ENCODE measurements at regions not wholly inside any gene's neighbourhood (a gene's known extent, or its start where the extent isn't known, plus 50 kb on each side); places are given as distances from the start of the nearest gene placed in this dataset.

- Histone ChIP-seq H3K4me1 (ENCODE audit: insufficient read depth, low read length, poor library complexity, severe bottlenecking) (no peaks in the 10 kb centered on the region), H2AFZ (ENCODE audit: low read length) (no peak overlapping the region), H3K9me3 (ENCODE audit: low read length) (no peaks in the 10 kb centered on the region), H3K79me2 (ENCODE audit: insufficient read depth, low read depth, low read length) (no peaks in the 10 kb centered on the region), H3K4me3 (ENCODE audit: low read depth, low read length, poor library complexity, severe bottlenecking) (no peak overlapping the region), H4K20me1 (ENCODE audit: insufficient read depth, low read length) (no peaks in the 10 kb centered on the region), H3K36me3 (ENCODE audit: insufficient read depth, low read length) (no peaks in the 10 kb centered on the region), H3K9me2 (ENCODE audit: insufficient read depth, low read length) (no peaks in the 10 kb centered on the region), H3K27ac (ENCODE audit: low read depth, low read length, poor library complexity, severe bottlenecking) (no peak overlapping the region), H3K4me2 (ENCODE audit: low read length) (no peak overlapping the region)
- CTCF ChIA-PET (ENCODE audit: unreplicated experiment): no interaction called here
- DNase-seq (ENCODE audit: low spot score): no peak
- POLR2A ChIA-PET: interaction anchor here (0.6 kb wide), 1 partner anchor 21 kb away, joined by 3 read pairs; no protein-coding TSS in a partner anchor
- TF ChIP-seq EZH2phosphoT487 (IDR thresholded peaks at IDR 0.05; ENCODE audit: borderline replicate concordance, low read depth, low read length): no peak
- no peak for TF ChIP-seq CTCF (conservative IDR thresholded peaks at IDR 0.05; ENCODE audit: low read length)
- intact Hi-C loops (cut with micrococcal nuclease; ENCODE audit: unreplicated experiment): no loop called here
- BruUV-seq (replicated peaks): no TSS peak
Observed at GRCh38 chr18:78867131-78867530, 112.5 kb upstream of the SALL3 start.

GRCh38 chr18:78868330-78869316 is 111.0 kb upstream of the SALL3 start:
- no peak overlapping the region for H3K4me3 ChIP-seq (ENCODE audit: low read depth, low read length, poor library complexity, severe bottlenecking)
- POLR2A ChIA-PET: no interaction called here
- intact Hi-C loops (cut with micrococcal nuclease; ENCODE audit: unreplicated experiment): no loop called here
- BruUV-seq (replicated peaks): no TSS peak
- CTCF ChIA-PET (ENCODE audit: unreplicated experiment): no interaction called here
- no peaks in the 10 kb centered on the region for H3K9me2 ChIP-seq (ENCODE audit: insufficient read depth, low read length)
- no peak for DNase-seq (ENCODE audit: low spot score)
- H4K20me1 ChIP-seq (ENCODE audit: insufficient read depth, low read length): no peaks in the 10 kb centered on the region
- H3K4me2 ChIP-seq (ENCODE audit: low read length): no peak overlapping the region
- H3K79me2 ChIP-seq (ENCODE audit: insufficient read depth, low read depth, low read length): no peaks in the 10 kb centered on the region
- no peaks in the 10 kb centered on the region for H3K9me3 ChIP-seq (ENCODE audit: low read length)
- TF ChIP-seq EZH2phosphoT487 (IDR thresholded peaks at IDR 0.05; ENCODE audit: borderline replicate concordance, low read depth, low read length) (no peak), CTCF (conservative IDR thresholded peaks at IDR 0.05; ENCODE audit: low read length) (no peak)
- no peaks in the 10 kb centered on the region for H3K4me1 ChIP-seq (ENCODE audit: insufficient read depth, low read length, poor library complexity, severe bottlenecking)
- H2AFZ ChIP-seq (ENCODE audit: low read length): no peak overlapping the region
- no peaks in the 10 kb centered on the region for H3K36me3 ChIP-seq (ENCODE audit: insufficient read depth, low read length)
- no peak overlapping the region for H3K27ac ChIP-seq (ENCODE audit: low read depth, low read length, poor library complexity, severe bottlenecking)

GRCh38 chr18:78871618-78872017 is 108.0 kb upstream of the SALL3 start:
- CTCF ChIA-PET (ENCODE audit: unreplicated experiment): no interaction called here

More at GRCh38 chr18:78871618-78872017, 108.0 kb upstream of the SALL3 start:
- no TSS peak for BruUV-seq (replicated peaks)
- no peak overlapping the region for H2AFZ ChIP-seq (ENCODE audit: low read length)
- no peak for DNase-seq (ENCODE audit: low spot score)
- no peaks in the 10 kb centered on the region for H3K79me2 ChIP-seq (ENCODE audit: insufficient read depth, low read depth, low read length)
- H3K36me3 ChIP-seq (ENCODE audit: insufficient read depth, low read length): no peaks in the 10 kb centered on the region
- POLR2A ChIA-PET: no interaction called here
- H3K4me2 ChIP-seq (ENCODE audit: low read length): no peak overlapping the region
- no peaks in the 10 kb centered on the region for H3K9me3 ChIP-seq (ENCODE audit: low read length)
- H3K27ac ChIP-seq (ENCODE audit: low read depth, low read length, poor library complexity, severe bottlenecking): no peak overlapping the region
- H3K4me3 ChIP-seq (ENCODE audit: low read depth, low read length, poor library complexity, severe bottlenecking): no peak overlapping the region
- H3K4me1 ChIP-seq (ENCODE audit: insufficient read depth, low read length, poor library complexity, severe bottlenecking): no peaks in the 10 kb centered on the region
- no peaks in the 10 kb centered on the region for H4K20me1 ChIP-seq (ENCODE audit: insufficient read depth, low read length)
- TF ChIP-seq CTCF (conservative IDR thresholded peaks at IDR 0.05; ENCODE audit: low read length) (no peak), EZH2phosphoT487 (IDR thresholded peaks at IDR 0.05; ENCODE audit: borderline replicate concordance, low read depth, low read length) (no peak)
- H3K9me2 ChIP-seq (ENCODE audit: insufficient read depth, low read length): no peaks in the 10 kb centered on the region
- intact Hi-C loops (cut with micrococcal nuclease; ENCODE audit: unreplicated experiment): loop anchor here (10.0 kb wide), 1 partner anchor 373 kb away; no protein-coding TSS in a partner anchor
